Activated CD4-positive, alpha-beta T cell treated with anti-CD3 and anti-CD28 coated beads, Interleukin-2, amount 10 ng/mL, durations not matched to agents 7 days and 5 days (primary cell): ENCODE measurements at regions not wholly inside any gene's neighbourhood (a gene's known extent, or its start where the extent isn't known, plus 50 kb on each side); places are given as distances from the start of the nearest gene placed in this dataset.

ENCODE experiments used
- CTCF ChIA-PET: fragments of 350-600 bp; sonication (Branson Sonifier 250); formaldehyde crosslinking; loops from one replicate; lab custom pipeline; 2021; ENCODE audit warnings: antibody characterized with exemption; lab: Charles Lee
- POLR2A ChIA-PET: fragments of 350-600 bp; sonication (Branson Sonifier 250); formaldehyde crosslinking; loops from one replicate; lab custom pipeline; 2021; ENCODE audit warnings: antibody characterized with exemption; lab: Charles Lee
- DNase-seq: peaks from one replicate; pipeline ENCODE4 v3.0.0-alpha.2; 2020
- H3K27ac Mint-ChIP-seq: one replicate; pipeline ENCODE4 v1.8.0; 2021; ENCODE audit warnings: mild to moderate bottlenecking, moderate library complexity, mixed read lengths
- H3K27me3 Mint-ChIP-seq: one replicate; pipeline ENCODE4 v1.8.0; 2021; ENCODE audit warnings: mixed read lengths
- H3K36me3 Mint-ChIP-seq: one replicate; pipeline ENCODE4 v1.8.0; 2021; ENCODE audit warnings: low read depth, mixed read lengths
- H3K4me1 Mint-ChIP-seq: one replicate; pipeline ENCODE4 v1.8.0; 2021; ENCODE audit warnings: mixed read lengths
- H3K4me3 Mint-ChIP-seq: one replicate; pipeline ENCODE4 v1.8.0; 2021; ENCODE audit warnings: mild to moderate bottlenecking, moderate library complexity, mixed read lengths
- H3K9me3 Mint-ChIP-seq: one replicate; pipeline ENCODE4 v1.8.0; 2021; ENCODE audit warnings: mixed read lengths

DNA sequence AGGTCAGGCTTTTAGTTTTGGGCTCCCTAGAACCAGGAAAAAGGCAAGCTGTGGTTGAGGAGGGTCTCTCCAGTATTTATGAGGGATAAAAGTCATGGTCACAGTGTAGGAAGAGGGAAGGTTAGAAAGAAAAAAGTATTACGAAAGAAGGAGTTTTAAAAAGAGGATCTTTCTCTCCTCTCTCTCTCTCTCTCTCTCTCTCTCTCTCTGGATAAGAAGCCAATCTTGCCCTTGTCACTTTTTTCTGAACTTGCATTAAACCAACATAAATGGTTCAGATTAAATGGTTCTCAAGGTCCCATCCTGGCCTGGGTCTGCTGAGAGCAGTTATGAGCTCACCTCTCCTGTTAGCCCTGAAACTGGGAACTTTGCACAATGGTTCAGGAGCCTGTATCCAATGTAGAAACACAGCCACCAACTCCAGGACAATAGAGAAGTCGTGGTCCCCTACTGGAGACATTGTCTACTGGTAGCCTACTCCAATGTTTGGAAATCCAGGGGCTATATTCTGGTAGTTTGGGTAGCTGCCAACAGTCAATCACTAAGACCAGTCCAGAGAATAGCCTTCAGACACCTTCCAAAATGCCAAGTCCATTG lies 131.9 kb downstream of the DAD1 start:
- Mint-ChIP-seq H3K27me3 (no peaks in the 10 kb centered on the region), H3K4me3 (peak overlapping the region; percentile 19), H3K36me3 (no peaks in the 10 kb centered on the region), H3K4me1 (no peaks in the 10 kb centered on the region), H3K27ac (peak overlapping the region; percentile 50), H3K9me3 (no peaks in the 10 kb centered on the region)
- no peak for DNase-seq
- ChIA-PET CTCF (no interaction called here), POLR2A (no interaction called here)

DNA sequence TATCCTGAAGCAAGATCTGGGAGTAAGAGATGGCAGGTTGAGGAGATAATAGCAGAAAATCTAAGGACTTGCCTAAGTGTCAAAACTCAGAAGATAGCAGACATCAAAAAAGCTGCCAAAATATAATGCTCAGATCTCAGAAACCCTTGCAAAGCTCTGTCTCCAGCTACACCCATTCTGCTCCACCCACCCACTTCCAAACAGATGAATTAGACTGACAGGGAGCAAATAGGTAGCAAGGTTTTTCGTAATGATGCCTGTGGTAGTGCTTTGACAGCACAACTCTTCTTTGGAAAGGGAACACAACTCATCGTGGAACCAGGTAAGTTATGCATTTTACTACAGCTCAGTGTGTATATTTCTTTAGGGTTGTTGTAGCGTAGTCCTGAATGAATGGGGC lies 132.6 kb downstream of the DAD1 start:
- Mint-ChIP-seq H3K9me3 (no peaks in the 10 kb centered on the region), H3K36me3 (no peaks in the 10 kb centered on the region), H3K27ac (no peak overlapping the region), H3K4me3 (peak overlapping the region; percentile 25), H3K27me3 (no peaks in the 10 kb centered on the region), H3K4me1 (no peaks in the 10 kb centered on the region)
- DNase-seq = no peak
- ChIA-PET CTCF (no interaction called here), POLR2A (no interaction called here)

DNA sequence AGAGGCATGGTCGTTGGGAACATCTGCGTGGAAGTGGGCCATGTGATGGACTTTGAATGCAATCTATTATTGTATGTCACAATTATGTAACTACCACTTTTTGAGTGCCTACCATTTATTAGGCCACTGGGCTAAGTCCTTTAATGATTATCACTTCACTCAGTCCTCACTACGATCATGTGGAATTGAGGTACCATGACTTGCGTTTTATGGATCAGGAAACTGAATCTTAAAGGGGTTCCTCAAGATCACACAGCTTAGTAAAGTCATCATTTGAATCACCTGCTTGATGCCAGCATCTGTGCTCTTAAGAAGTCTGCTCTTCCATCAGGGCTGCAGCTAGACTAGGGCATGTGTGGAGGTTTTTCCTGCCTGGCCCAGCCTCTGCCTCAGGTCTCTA lies 136.7 kb downstream of the DAD1 start:
- H3K27me3 Mint-ChIP-seq = no peaks in the 10 kb centered on the region
- no peaks in the 10 kb centered on the region for H3K4me1 Mint-ChIP-seq
- no peaks in the 10 kb centered on the region for H3K36me3 Mint-ChIP-seq
- ChIA-PET CTCF (no interaction called here), POLR2A (no interaction called here)
- no peak overlapping the region for H3K27ac Mint-ChIP-seq
- H3K9me3 Mint-ChIP-seq = no peaks in the 10 kb centered on the region
- H3K4me3 Mint-ChIP-seq = peak overlapping the region; percentile 45
- no peak for DNase-seq

DNA sequence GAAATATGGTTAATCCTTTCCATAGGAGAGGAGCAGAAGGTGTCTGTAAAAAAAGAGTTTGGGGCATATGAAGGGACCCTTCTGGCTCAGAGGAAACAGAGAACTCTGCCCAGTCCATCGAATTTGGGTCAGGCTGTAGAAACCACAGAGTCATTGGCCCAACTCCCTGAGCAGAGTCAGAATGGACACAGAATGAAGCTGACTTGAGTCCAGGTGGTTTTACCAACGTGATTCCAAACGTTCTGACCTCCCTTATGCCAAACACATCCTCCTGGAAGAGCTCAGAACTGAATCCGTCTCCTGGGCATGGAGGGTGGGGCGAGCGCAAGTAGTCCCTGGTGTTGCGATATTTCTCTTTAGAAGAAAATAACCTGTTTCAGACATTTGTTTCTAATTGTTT lies 138.8 kb downstream of the DAD1 start:
- Mint-ChIP-seq H3K4me1 (no peaks in the 10 kb centered on the region), H3K27me3 (no peaks in the 10 kb centered on the region), H3K9me3 (no peaks in the 10 kb centered on the region), H3K27ac (no peak overlapping the region), H3K36me3 (no peaks in the 10 kb centered on the region), H3K4me3 (no peak overlapping the region)
- CTCF ChIA-PET = no interaction called here
- no peak for DNase-seq
- POLR2A ChIA-PET = no interaction called here

DNA sequence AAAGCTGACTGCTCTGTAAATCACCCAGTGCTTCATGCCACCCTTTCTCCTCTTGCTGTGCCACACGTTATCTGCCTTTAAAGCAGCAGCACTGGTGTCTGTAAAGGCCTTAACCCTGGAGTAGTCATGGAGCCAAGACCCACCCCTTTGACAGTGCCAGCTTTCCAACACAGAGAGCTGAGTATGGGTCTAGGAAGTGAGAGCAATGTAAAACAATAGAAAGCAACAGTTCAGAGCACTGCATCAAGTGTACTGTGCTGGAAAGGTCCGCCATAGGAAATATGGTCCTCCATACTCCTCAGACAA lies 139.5 kb downstream of the DAD1 start:
- CTCF ChIA-PET = no interaction called here
- no peak overlapping the region for H3K4me3 Mint-ChIP-seq
- no peaks in the 10 kb centered on the region for H3K27me3 Mint-ChIP-seq
- no peaks in the 10 kb centered on the region for H3K4me1 Mint-ChIP-seq
- DNase-seq = no peak
- POLR2A ChIA-PET = no interaction called here
- no peak overlapping the region for H3K27ac Mint-ChIP-seq
- no peaks in the 10 kb centered on the region for H3K36me3 Mint-ChIP-seq
- H3K9me3 Mint-ChIP-seq = no peaks in the 10 kb centered on the region

DNA sequence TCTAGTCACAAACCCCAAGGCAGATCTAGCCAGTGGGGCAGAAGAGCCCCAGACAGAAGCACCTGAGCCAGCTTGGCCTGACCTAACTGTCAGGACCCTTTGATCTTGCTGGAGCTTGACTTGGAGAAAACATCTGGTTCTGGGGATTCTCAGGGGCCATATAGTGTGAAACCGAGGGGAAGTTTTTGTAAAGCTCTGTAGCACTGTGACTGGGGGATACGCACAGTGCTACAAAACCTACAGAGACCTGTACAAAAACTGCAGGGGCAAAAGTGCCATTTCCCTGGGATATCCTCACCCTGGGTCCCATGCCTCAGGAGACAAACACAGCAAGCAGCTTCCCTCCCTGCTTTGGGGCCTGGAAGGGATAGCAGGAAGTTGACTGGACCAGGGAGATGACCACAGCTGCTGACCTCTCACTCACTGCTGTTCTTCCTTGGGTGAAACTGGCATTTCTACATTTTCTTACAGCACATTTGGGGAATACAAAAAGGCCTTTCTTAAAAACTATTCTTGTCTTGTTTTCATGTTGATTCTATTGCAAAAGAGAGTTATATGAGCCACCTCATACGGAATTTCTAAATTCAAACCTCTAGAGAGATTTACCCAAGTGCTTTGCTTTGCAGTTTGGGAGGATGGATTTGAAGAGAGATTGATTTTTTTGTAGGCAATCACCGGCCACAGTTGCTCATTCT lies 140.0 kb downstream of the DAD1 start:
- DNase-seq = no peak
- no peak overlapping the region for H3K4me3 Mint-ChIP-seq
- H3K9me3 Mint-ChIP-seq = no peaks in the 10 kb centered on the region
- no peak overlapping the region for H3K27ac Mint-ChIP-seq
- H3K4me1 Mint-ChIP-seq = no peaks in the 10 kb centered on the region
- no peaks in the 10 kb centered on the region for H3K27me3 Mint-ChIP-seq
- ChIA-PET POLR2A (no interaction called here), CTCF (no interaction called here)
- H3K36me3 Mint-ChIP-seq = no peaks in the 10 kb centered on the region

DNA sequence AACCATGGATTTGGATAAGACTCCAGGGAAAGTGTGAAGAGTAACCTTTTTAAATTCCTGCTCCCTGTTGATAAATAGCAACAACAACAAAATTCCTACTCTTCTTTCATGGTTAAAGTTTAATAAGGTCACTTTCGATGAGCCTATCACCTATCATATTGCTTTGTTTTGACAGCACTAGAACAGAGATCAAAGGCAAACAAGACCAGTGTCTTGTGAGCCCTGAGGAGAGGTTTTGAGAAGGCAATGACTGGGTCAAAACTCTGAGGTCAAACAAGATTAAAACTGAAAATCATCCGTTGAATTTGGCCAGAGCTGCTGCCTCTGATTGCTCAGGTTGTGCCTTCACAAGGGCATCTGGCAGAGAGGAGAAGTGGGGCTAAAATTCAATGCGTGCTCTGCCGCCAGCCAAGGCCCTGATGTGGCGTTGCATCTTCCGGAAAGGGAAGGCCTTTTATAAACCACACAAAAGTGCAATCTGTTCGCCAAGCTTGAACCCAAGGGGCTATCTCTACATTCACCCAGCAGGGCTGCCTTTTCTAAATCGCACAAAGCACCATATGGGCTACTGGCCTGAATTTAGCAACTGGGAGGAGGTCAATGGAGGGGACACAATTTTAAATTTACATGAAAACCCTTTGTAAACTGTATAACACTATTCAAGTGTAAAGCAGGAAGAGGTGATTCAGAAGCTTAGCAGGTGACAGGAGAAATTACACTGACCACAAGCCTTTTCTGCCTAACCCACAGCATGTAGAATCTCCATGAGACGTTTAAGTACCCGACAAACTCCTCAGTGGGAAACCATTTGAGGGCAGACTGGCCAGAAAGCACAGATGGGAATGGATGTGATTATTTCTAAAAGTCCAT lies 140.8 kb downstream of the DAD1 start:
- H3K4me3 Mint-ChIP-seq = no peak overlapping the region
- H3K9me3 Mint-ChIP-seq = no peaks in the 10 kb centered on the region
- H3K27ac Mint-ChIP-seq = no peak overlapping the region
- ChIA-PET CTCF (no interaction called here), POLR2A (no interaction called here)
- no peaks in the 10 kb centered on the region for H3K36me3 Mint-ChIP-seq
- H3K27me3 Mint-ChIP-seq = no peaks in the 10 kb centered on the region
- no peak for DNase-seq
- H3K4me1 Mint-ChIP-seq = no peaks in the 10 kb centered on the region

DNA sequence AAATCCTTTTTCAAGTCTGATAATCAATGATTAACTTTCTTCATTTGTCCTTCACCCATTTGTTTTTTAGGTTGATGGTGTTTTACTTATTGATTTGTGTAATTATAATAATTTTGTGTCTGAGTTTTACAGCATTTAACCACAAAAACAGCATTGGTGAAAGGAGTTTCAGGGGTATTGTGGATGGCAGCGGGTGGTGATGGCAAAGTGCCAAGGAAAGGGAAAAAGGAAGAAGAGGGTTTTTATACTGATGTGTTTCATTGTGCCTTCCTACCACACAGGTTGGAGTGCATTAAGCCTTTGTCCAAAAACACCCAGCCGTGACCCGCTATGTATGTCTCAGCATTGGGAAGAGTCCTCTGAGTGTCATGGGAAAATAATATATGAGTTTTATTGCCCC lies 150.3 kb downstream of the DAD1 start:
- no peak overlapping the region for H3K27ac Mint-ChIP-seq
- no peaks in the 10 kb centered on the region for H3K27me3 Mint-ChIP-seq
- no peaks in the 10 kb centered on the region for H3K9me3 Mint-ChIP-seq
- CTCF ChIA-PET = no interaction called here
- DNase-seq = no peak
- no peaks in the 10 kb centered on the region for H3K36me3 Mint-ChIP-seq
- H3K4me1 Mint-ChIP-seq = no peaks in the 10 kb centered on the region
- H3K4me3 Mint-ChIP-seq = no peak overlapping the region
- POLR2A ChIA-PET = no interaction called here

DNA sequence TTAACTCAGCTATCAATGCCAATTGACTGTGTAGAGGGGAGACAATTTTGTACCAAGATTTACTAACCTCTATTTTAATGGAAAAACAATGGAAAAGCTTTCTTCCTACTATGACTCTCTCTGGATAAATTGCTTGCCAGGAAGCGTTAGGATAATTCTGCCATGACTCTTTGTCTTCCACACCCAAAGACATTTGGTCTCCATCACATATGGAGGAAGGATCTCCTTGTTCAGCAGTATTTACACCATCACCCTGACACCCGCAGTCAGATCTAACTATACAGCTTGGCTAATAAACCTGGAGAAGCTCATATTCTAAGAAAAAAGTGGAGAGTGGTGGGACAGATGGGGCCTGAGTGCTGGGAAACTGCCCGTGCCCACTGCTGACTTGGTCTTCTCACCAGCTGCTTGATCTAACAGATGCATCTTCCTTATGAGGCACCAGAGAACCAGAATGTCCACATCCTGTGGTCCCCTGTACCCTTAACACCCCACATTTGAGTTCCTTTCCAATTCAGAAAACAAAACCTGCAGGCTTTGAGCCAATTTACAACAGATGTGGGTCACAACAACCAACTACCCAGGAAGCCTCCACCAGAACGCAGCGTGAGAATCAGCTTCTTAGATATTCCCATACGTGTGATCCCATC lies 154.0 kb downstream of the DAD1 start:
- no peaks in the 10 kb centered on the region for H3K4me1 Mint-ChIP-seq
- H3K27me3 Mint-ChIP-seq = no peaks in the 10 kb centered on the region
- no peak for DNase-seq
- POLR2A ChIA-PET = no interaction called here
- no peaks in the 10 kb centered on the region for H3K36me3 Mint-ChIP-seq
- H3K9me3 Mint-ChIP-seq = no peaks in the 10 kb centered on the region
- CTCF ChIA-PET = no interaction called here
- no peak overlapping the region for H3K4me3 Mint-ChIP-seq
- no peak overlapping the region for H3K27ac Mint-ChIP-seq

DNA sequence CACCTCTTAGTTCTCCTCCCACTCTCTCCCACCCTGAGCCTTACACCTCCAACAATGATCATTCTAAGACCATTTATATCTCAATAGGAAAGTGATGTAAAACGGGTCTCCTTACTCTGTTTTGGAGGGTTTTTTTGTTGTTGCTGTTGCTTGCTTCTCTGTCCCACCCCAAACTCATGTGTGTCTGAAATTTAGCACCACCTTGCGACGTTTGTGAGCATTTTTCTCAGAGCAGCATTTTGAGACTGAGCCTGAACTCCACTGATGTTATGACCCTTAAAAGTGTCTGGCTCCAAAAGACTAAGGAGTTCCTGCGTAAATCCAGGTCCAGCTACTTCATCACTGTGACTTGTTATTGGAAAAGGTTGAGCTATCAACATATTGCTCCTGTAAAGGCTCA lies 155.0 kb downstream of the DAD1 start:
- no peaks in the 10 kb centered on the region for H3K9me3 Mint-ChIP-seq
- no peak overlapping the region for H3K4me3 Mint-ChIP-seq
- H3K27ac Mint-ChIP-seq = no peak overlapping the region
- H3K27me3 Mint-ChIP-seq = no peaks in the 10 kb centered on the region
- no peaks in the 10 kb centered on the region for H3K4me1 Mint-ChIP-seq
- no peak for DNase-seq
- CTCF ChIA-PET = no interaction called here
- POLR2A ChIA-PET = no interaction called here
- H3K36me3 Mint-ChIP-seq = no peaks in the 10 kb centered on the region

DNA sequence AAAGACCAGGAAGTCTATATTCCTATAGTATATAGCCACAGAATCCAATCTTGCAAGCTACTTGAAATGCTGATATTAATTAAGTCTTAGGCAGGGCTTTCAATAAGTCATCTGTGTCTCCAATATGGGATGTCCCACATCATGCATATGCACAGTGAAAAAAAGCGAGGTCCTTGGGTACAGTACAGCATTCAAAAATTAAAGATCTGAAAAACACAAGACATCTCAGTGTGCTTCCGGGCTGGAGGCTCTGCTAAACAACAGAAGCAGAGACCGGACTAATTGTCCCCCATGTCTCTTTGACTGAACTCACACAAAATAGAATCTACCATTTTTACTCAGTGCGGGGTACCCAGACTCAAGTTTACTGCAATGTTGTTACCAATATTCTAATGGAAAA lies 156.0 kb downstream of the DAD1 start:
- Mint-ChIP-seq H3K27ac (no peak overlapping the region), H3K36me3 (no peaks in the 10 kb centered on the region), H3K4me3 (no peak overlapping the region), H3K4me1 (no peaks in the 10 kb centered on the region), H3K27me3 (no peaks in the 10 kb centered on the region), H3K9me3 (no peaks in the 10 kb centered on the region)
- no peak for DNase-seq
- ChIA-PET CTCF (no interaction called here), POLR2A (no interaction called here)

DNA sequence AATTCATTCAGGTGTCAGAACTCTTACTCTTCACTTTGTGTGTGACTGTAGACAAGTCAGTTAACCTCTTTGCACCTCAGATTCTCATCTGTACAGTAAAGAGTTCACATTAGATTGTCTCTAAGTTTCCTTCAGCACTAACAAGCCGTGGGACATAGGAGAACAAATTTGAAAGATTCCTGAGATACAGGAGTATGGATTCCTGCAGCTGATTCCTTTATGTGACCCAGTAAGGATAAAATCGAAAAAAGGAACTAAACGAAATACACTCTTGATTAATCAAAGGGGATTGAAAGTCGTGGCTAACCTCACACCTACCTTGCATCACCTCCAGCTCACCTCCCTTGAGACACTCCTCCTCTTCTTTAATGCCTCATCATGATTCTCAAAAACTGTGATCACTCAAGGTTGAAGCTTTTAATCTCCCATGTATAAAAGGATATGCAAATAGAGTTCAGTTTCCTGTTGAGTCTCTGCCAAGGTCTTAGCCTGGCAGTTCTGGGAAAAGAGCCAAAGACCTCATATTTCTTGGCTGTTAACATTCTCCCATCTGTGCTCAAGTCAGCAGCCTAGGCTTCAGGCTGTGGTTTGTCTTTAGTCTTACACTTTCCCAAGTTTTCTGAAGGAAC lies 156.6 kb downstream of the DAD1 start:
- CTCF ChIA-PET = no interaction called here
- Mint-ChIP-seq H3K4me1 (no peaks in the 10 kb centered on the region), H3K4me3 (no peak overlapping the region), H3K9me3 (no peaks in the 10 kb centered on the region), H3K27me3 (no peaks in the 10 kb centered on the region), H3K36me3 (no peaks in the 10 kb centered on the region), H3K27ac (no peak overlapping the region)
- DNase-seq = no peak
- POLR2A ChIA-PET = no interaction called here
